Smooth muscle cell (in vitro differentiated cells): ENCODE measurements at regions not wholly inside any gene's neighbourhood (a gene's known extent, or its start where the extent isn't known, plus 50 kb on each side); places are given as distances from the start of the nearest gene placed in this dataset.

ENCODE experiments used
- DNase-seq: peaks from one replicate; lab custom pipeline; 2025; ENCODE audit not compliant: unreplicated experiment; lab: John Stamatoyannopoulos, UW
- H2AFZ ChIP-seq: fragments of 200-600 bp; sonication (generic); 2 replicates; pipeline ENCODE4 v1.6.0; 2016; ENCODE audit warnings: antibody characterized with exemption, low read depth, mild to moderate bottlenecking
- H3F3A ChIP-seq: fragments of 200-600 bp; sonication (generic); 2 replicates; pipeline ENCODE4 v1.6.0; 2017; ENCODE audit warnings: antibody characterized with exemption, low read depth
- H3K27ac ChIP-seq: fragments of 200-600 bp; sonication (generic); 2 replicates; pipeline ENCODE4 v1.5.1; 2016; ENCODE audit warnings: low read depth, mild to moderate bottlenecking
- H3K27me3 ChIP-seq: fragments of 200-600 bp; sonication (generic); 2 replicates; pipeline ENCODE4 v1.6.1; 2016; ENCODE audit warnings: low read depth, mild to moderate bottlenecking
- H3K36me3 ChIP-seq: fragments of 200-600 bp; sonication (generic); 2 replicates; pipeline ENCODE4 v1.5.1; 2016; ENCODE audit warnings: low read depth
- H3K4me1 ChIP-seq: fragments of 200-600 bp; sonication (generic); 2 replicates; pipeline ENCODE4 v1.5.1; 2016; ENCODE audit warnings: low read depth
- H3K4me2 ChIP-seq: fragments of 200-600 bp; sonication (generic); 2 replicates; pipeline ENCODE4 v1.6.0; 2016; ENCODE audit warnings: mild to moderate bottlenecking
- H3K4me3 ChIP-seq: fragments of 200-600 bp; sonication (generic); 2 replicates; pipeline ENCODE4 v1.5.1; 2016; ENCODE audit warnings: mild to moderate bottlenecking
- H3K79me2 ChIP-seq: fragments of 200-600 bp; sonication (generic); 2 replicates; pipeline ENCODE4 v1.6.0; 2016; ENCODE audit warnings: low read depth, mild to moderate bottlenecking
- H3K9ac ChIP-seq: fragments of 200-600 bp; sonication (generic); 2 replicates; pipeline ENCODE4 v1.6.0; 2016; ENCODE audit warnings: low read depth
- H3K9me3 ChIP-seq: fragments of 200-600 bp; sonication (generic); replicated peaks from 2 replicates; pipeline ENCODE4 v1.5.1; 2016; ENCODE audit warnings: low read depth
- H4K20me1 ChIP-seq: fragments of 200-600 bp; sonication (generic); 2 replicates; pipeline ENCODE4 v1.6.0; 2016; ENCODE audit warnings: low read depth
- WGBS: methylation state at CpG from one replicate; pipeline ENCODE4 v1.1.7; 2016; ENCODE audit warnings: low lambda C conversion rate; 5-methylcytosine and 5-hydroxymethylcytosine counted together
- TF ChIP-seq, protein P1 (sequence below): fragments of 200-600 bp; sonication (generic); IDR thresholded peaks from 2 replicates; pipeline ENCODE4 v1.5.1; 2017; ENCODE audit warnings: borderline replicate concordance, mild to moderate bottlenecking, antibody characterized with exemption; ENCODE audit not compliant: insufficient read depth, poor library complexity, severe bottlenecking

DNA sequence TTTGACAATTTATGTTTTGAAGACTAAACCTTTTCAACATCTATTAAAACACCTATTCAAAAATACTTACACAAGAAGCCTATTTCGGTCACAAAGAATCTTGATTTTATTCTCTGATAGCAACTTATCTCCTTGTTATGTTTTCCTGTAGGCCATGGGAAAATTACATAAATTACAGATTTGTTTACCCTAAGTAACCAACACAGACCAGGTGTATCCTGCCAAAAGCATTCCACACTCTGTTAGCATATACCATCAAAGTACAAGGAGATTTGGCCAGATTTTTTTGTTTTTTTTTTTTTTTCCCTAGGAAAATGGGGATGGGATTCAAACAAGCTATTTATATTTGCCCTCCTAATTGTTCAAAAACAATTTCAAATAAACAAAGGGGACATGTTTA, 497.9 kb upstream of the MAGEB18 start:
- DNase-seq: no peak
- 48% methylated on average over 1 of the region's 1 CpG for WGBS
- H3F3A ChIP-seq: no peaks in the 10 kb centered on the region
- H2AFZ ChIP-seq: no peak overlapping the region
- H3K4me2 ChIP-seq: no peak overlapping the region
- H3K79me2 ChIP-seq: no peaks in the 10 kb centered on the region
- no peaks in the 10 kb centered on the region for H3K4me1 ChIP-seq
- no peaks in the 10 kb centered on the region for H3K9me3 ChIP-seq
- H3K36me3 ChIP-seq: no peaks in the 10 kb centered on the region
- no peaks in the 10 kb centered on the region for H4K20me1 ChIP-seq
- no peak overlapping the region for H3K9ac ChIP-seq
- TF ChIP-seq, protein P1, sequence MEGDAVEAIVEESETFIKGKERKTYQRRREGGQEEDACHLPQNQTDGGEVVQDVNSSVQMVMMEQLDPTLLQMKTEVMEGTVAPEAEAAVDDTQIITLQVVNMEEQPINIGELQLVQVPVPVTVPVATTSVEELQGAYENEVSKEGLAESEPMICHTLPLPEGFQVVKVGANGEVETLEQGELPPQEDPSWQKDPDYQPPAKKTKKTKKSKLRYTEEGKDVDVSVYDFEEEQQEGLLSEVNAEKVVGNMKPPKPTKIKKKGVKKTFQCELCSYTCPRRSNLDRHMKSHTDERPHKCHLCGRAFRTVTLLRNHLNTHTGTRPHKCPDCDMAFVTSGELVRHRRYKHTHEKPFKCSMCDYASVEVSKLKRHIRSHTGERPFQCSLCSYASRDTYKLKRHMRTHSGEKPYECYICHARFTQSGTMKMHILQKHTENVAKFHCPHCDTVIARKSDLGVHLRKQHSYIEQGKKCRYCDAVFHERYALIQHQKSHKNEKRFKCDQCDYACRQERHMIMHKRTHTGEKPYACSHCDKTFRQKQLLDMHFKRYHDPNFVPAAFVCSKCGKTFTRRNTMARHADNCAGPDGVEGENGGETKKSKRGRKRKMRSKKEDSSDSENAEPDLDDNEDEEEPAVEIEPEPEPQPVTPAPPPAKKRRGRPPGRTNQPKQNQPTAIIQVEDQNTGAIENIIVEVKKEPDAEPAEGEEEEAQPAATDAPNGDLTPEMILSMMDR: no peak
- H3K4me3 ChIP-seq: no peak overlapping the region
- no peaks in the 10 kb centered on the region for H3K27me3 ChIP-seq
- no peak overlapping the region for H3K27ac ChIP-seq

DNA sequence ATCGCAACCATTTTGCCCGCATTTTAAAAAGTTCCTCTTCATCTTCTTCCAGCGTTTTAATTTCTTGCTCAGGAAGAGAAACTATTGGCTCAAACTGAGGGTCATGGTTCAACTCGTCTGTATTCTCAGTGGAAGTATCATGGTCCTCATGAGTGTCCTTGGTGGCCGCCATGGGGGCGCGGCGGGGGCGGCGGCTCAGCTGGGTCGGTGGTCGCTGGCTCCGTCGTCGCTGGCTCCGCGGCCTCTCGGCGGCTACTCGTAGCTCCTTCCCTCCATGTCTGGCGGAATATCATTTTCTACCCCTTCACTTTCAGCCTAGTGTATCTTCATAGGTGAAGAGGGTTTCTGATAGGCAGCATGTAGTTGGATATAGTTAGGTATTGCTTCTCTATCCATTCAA, 492.0 kb upstream of the MAGEB18 start:
- no peak overlapping the region for H3K4me2 ChIP-seq
- no peaks in the 10 kb centered on the region for H4K20me1 ChIP-seq
- no peaks in the 10 kb centered on the region for H3K9me3 ChIP-seq
- no peak overlapping the region for H3K27ac ChIP-seq
- TF ChIP-seq, protein P1: no peak
- no peaks in the 10 kb centered on the region for H3K79me2 ChIP-seq
- 91% methylated on average over 21 of the region's 21 CpGs for WGBS
- H3K36me3 ChIP-seq: no peaks in the 10 kb centered on the region
- no peak overlapping the region for H3K4me3 ChIP-seq
- H3K27me3 ChIP-seq: no peaks in the 10 kb centered on the region
- H3K4me1 ChIP-seq: no peaks in the 10 kb centered on the region
- DNase-seq: no peak
- no peaks in the 10 kb centered on the region for H3F3A ChIP-seq
- H3K9ac ChIP-seq: no peak overlapping the region
- no peak overlapping the region for H2AFZ ChIP-seq

DNA sequence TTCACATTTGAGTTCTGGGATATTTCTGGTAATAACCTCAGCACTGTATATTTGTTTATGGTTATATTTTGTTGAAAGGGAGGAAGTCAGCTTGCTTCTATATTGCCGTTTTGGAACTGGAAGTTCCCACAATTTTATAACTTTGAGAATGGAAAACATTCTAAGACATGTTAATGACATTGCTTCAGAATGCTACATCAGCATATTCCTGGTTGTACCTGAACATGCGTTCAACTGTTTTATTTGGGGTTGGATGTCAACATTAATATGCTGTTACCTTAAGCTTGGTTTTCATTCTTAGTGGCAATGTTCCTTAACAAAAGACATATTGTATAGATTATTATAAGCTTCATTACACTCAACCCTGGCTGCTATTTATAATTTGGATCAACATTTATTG, 489.4 kb upstream of the MAGEB18 start:
- TF ChIP-seq, protein P1: no peak

DNA sequence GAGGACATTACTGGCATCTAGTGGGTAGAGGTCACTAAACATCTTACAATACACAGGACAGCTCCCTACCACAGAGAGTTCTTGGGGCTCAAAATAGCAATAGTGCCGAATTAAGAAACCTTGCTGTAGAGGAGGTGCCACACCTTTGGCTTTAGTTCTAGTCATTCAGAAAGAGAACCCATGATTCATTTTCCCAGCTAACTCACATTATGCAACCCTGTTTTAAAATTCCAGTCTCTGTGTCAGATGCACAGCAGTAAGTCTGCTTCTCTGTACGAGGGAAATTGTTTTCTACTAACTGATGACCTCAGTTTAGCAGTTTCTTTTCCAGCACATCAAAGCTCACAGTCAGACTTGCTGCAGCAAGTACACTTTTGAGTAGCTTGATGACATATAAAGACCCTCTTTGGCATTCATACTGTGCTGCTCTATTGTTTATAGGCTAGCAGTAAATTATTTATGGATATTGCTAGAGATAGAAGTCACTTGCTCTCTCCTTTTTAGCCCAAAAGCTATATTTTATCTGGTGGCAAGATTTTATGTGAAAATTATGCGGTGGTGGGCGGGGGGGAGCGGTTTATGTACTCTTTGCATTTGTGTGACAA, 487.8 kb upstream of the MAGEB18 start:
- TF ChIP-seq, protein P1: no peak
- WGBS: 74% methylated on average over 5 of the region's 5 CpGs
- DNase-seq: no peak
- H2AFZ ChIP-seq: no peak overlapping the region
- H3K4me2 ChIP-seq: no peak overlapping the region
- H4K20me1 ChIP-seq: no peaks in the 10 kb centered on the region
- no peak overlapping the region for H3K4me3 ChIP-seq
- no peaks in the 10 kb centered on the region for H3F3A ChIP-seq
- no peaks in the 10 kb centered on the region for H3K4me1 ChIP-seq
- H3K79me2 ChIP-seq: no peaks in the 10 kb centered on the region
- no peaks in the 10 kb centered on the region for H3K9me3 ChIP-seq
- H3K9ac ChIP-seq: no peak overlapping the region
- no peaks in the 10 kb centered on the region for H3K36me3 ChIP-seq
- H3K27ac ChIP-seq: no peak overlapping the region
- no peaks in the 10 kb centered on the region for H3K27me3 ChIP-seq

More for the DNA sequence above, 489.4 kb upstream of the MAGEB18 start:
- Histone ChIP-seq H3K4me3 (no peak overlapping the region), H4K20me1 (no peaks in the 10 kb centered on the region), H2AFZ (no peak overlapping the region), H3K4me2 (no peak overlapping the region), H3F3A (no peaks in the 10 kb centered on the region), H3K4me1 (no peaks in the 10 kb centered on the region), H3K9ac (no peak overlapping the region), H3K36me3 (no peaks in the 10 kb centered on the region), H3K27ac (no peak overlapping the region), H3K9me3 (no peaks in the 10 kb centered on the region), H3K79me2 (no peaks in the 10 kb centered on the region), H3K27me3 (no peaks in the 10 kb centered on the region)
- DNase-seq: no peak
- WGBS: 76% methylated on average over 2 of the region's 2 CpGs
